Memory B cell (primary cell): ENCODE measurements at regions not wholly inside any gene's neighbourhood (a gene's known extent, or its start where the extent isn't known, plus 50 kb on each side); places are given as distances from the start of the nearest gene placed in this dataset.

Experiments used
- ATAC-seq: fragments of 150-1000 bp; cut with Tn5 transposase; 2 replicates; pipeline ENCODE4 v1.10.0; 2021; ENCODE audit warnings: low read depth, mild to moderate bottlenecking, moderate library complexity
- DNase-seq, 2 donors: peaks; one replicate each; pipeline ENCODE4 v3.0.0; 2022; ENCODE audit warnings: low spot score in 2 of 2
- H3K27ac Mint-ChIP-seq: one replicate; pipeline ENCODE4 v1.8.0; 2022; ENCODE audit warnings: mild to moderate bottlenecking, moderate library complexity, mixed read lengths
- H3K27me3 Mint-ChIP-seq: one replicate; pipeline ENCODE4 v1.8.0; 2022; ENCODE audit warnings: mixed read lengths
- H3K36me3 Mint-ChIP-seq: one replicate; pipeline ENCODE4 v1.8.0; 2022; ENCODE audit warnings: mild to moderate bottlenecking, mixed read lengths
- H3K4me1 Mint-ChIP-seq: one replicate; pipeline ENCODE4 v1.8.0; 2022; ENCODE audit warnings: mixed read lengths
- H3K4me3 Mint-ChIP-seq: one replicate; pipeline ENCODE4 v1.8.0; 2022; ENCODE audit warnings: mild to moderate bottlenecking, moderate library complexity, mixed read lengths
- H3K9me3 Mint-ChIP-seq: one replicate; pipeline ENCODE4 v1.8.0; 2022; ENCODE audit warnings: mixed read lengths

DNA sequence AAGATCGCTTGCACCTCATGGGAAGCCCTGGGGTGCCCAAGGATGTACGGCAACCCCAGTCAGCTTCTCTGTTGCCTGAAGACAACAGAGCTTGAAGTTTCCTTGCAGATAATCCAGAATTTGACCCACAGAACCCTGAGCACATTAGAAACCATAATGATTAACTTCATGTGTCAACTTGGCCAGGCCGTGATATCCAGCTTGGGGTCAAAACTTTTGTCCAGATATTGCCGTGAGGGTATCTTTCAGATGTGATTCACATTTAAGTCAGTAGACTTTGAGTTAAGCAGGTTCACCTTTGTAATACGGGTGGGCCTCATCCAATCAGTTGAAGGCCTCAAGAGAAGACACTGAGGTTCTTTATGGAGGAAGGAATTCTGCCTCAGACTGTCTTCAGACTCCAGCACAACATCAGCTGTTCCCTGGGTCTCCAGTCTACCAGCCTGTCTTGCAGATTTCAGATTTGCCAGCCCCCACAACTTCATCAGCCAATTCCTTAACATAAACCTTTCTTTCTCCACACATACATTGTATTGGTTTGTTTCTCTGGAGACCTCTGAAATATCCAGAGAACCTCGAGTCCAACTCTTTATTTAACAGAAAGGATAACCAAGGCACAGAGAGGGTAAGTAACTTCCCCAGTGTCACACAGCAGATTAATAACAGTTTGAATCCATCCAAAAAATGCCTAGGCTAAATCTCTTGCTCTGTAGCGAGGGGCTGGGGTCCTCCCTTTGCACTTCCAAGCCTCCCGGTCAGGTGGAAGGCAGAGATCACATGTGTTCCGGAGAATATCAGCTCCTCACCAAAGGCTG, 171.1 kb downstream of the SALL1 start:
- Mint-ChIP-seq H3K4me1 (peaks cover 3% of the 10 kb centered on the region), H3K27me3 (peaks cover 5% of the 10 kb centered on the region), H3K27ac (no peak overlapping the region), H3K36me3 (no peaks in the 10 kb centered on the region), H3K9me3 (peaks cover 1% of the 10 kb centered on the region), H3K4me3 (no peak overlapping the region)
- ATAC-seq (no peak), DNase-seq (no peak)

DNA sequence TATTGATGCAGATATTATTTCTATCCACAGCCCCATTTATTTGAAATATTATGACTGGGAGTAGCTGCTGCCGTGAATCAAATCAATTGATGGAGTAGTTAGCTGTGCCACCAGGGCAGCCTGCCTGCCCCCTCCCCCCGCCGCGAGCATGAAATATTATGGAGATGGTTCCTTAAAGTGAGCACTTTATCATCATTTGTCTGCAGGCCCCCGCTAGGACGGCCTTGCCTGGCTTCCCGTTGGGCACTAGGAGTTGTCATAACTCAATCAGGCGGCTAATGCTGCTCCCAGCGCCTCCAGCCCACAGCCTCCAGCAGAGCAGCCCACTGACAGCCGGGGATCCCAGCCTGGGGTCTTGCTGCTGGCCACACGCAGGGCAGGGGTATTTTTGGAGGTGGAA, 173.9 kb downstream of the SALL1 start:
- Mint-ChIP-seq H3K27ac (no peak overlapping the region), H3K9me3 (peaks cover 2% of the 10 kb centered on the region), H3K4me1 (peaks cover 3% of the 10 kb centered on the region), H3K27me3 (peaks cover 7% of the 10 kb centered on the region), H3K4me3 (no peak overlapping the region), H3K36me3 (no peaks in the 10 kb centered on the region)
- DNase-seq = no peak
- no peak for ATAC-seq

DNA sequence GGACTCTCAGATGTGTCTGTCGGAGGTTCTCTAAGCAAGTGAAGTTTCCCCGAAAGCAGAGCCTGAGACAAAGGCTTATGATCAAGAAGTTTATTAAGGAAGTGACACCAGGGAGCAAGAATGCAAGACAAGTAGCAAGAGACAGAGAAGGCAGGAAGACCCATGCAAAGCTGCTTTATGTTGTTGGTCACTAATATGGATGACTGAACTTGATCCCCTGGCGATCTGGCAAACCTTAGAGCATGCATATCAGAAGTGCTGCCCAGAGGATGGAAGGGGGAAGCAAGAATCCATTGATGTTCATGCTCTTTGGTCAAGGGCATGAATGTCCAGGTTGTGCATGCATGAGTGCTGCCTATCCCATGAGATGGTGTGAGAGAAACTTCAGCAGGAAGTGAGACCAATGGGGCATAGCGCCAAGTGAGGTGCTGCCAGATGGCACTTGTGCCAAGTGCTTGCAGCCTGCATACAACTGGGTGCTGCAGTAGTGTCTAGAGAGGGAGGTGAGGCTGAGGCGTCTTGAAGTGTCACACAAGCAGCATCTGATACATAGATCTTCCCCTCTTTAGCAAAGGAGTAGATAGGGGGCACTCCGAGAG, 176.5 kb downstream of the SALL1 start:
- no peak for DNase-seq
- ATAC-seq = no peak
- Mint-ChIP-seq H3K9me3 (peaks cover 4% of the 10 kb centered on the region), H3K36me3 (no peaks in the 10 kb centered on the region), H3K27ac (no peak overlapping the region), H3K27me3 (peaks cover 7% of the 10 kb centered on the region), H3K4me1 (peaks cover 3% of the 10 kb centered on the region), H3K4me3 (no peak overlapping the region)

DNA sequence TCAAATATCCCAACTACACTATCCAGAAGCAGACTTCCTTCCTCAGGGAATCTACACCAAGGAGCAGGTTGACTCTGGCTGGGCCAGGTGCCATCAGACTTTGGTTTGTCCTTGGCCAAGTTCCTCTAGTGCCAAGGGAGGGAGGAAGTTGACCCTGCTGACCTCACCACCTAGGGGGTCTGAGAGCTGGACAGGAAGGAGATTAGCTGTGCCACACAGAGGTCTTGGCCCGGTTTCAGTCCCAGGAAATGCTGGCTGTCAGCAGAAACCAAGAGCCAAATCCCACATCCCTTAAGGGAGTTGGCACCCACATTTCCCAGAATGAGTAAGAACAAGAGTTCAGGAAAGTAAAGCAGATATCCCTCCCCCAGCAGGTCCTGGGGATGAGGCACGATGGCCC, 178.2 kb downstream of the SALL1 start:
- ATAC-seq = no peak
- peaks cover 7% of the 10 kb centered on the region for H3K27me3 Mint-ChIP-seq
- no peak for DNase-seq
- H3K4me3 Mint-ChIP-seq = no peak overlapping the region
- H3K36me3 Mint-ChIP-seq = no peaks in the 10 kb centered on the region
- H3K27ac Mint-ChIP-seq = no peak overlapping the region
- peaks cover 3% of the 10 kb centered on the region for H3K4me1 Mint-ChIP-seq
- H3K9me3 Mint-ChIP-seq = peaks cover 4% of the 10 kb centered on the region

DNA sequence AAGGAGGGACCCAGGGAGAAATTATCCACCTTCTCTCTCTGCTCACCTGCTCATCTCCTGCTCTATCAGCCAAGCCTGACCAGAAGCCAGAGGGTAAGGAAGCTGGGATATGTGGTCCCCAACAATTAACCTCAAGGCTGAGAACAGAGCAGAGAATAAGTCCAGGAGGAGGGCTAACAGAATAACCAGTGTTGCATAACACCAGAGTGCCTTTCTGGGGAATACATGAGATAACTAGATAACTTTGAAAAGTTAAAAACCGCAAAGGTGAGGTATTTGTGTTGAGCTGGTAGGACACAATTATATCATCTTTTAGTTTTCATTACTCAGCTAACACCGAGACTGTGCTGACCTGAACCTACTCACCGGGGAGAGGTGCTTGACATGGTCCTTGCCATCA, 180.8 kb downstream of the SALL1 start:
- H3K4me3 Mint-ChIP-seq = no peak overlapping the region
- H3K9me3 Mint-ChIP-seq = peaks cover 3% of the 10 kb centered on the region
- H3K27me3 Mint-ChIP-seq = peaks cover 7% of the 10 kb centered on the region
- ATAC-seq = no peak
- no peak for DNase-seq
- H3K27ac Mint-ChIP-seq = no peak overlapping the region
- no peaks in the 10 kb centered on the region for H3K36me3 Mint-ChIP-seq
- H3K4me1 Mint-ChIP-seq = no peaks in the 10 kb centered on the region

DNA sequence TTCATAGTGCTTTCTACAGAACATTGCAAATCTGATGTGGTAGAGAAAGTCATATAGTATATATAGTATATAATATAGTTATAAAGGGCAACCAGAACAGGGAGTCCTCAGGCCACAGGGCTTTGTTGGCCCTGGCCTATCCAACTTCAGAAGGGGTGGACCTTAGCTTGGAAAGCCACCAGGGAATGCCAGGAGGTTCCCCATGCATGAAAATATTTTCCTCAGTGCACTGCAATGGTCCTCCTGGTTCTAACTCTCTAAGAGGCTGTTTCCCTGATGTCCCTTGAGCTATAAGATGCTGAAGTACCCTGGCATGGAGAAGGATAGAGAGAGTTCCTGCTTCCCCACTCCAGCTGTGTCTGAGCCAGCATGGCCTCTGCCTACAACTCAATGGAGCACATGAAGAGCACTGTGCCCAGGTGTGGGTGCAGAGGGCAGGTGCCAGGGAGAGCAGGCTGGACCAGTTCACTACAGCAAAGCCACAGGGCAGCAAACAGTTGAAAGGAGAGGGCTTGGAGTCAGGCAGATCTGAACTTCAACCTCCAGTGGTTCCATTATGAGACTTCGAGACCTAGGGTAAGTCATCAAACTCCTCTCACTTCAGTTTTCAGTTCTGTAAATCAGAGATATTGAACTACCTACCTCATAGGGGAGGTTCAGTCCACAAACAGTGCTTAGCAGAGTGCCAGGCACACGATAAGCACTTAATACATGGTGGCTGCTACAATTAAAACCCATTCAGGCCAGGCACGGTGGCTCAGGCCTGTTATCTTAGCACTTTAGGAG, 183.1 kb downstream of the SALL1 start:
- Mint-ChIP-seq H3K27me3 (peaks cover 7% of the 10 kb centered on the region), H3K27ac (no peak overlapping the region), H3K4me1 (no peaks in the 10 kb centered on the region), H3K9me3 (peaks cover 3% of the 10 kb centered on the region), H3K4me3 (no peak overlapping the region), H3K36me3 (no peaks in the 10 kb centered on the region)
- DNase-seq = no peak
- ATAC-seq = no peak

DNA sequence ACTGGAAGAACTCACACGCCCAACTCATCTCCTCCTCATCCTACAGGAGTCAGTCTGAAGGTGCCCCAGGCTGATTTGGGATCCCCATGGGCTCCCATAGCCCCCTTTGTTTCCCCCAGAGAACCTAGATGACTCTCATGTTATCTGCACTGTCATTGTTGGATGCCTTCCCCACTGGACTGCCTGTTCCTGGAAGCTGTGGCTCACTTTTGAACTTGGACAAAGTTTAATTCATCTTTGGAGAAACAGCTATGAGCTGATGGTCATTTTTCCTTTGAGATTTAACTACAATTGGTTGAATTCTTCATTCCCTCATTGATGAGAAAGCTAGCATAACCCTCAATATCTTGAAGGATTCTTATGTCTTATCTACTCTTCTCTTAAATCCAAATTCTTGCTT, 186.6 kb downstream of the SALL1 start:
- Mint-ChIP-seq H3K27me3 (peaks cover 4% of the 10 kb centered on the region), H3K36me3 (no peaks in the 10 kb centered on the region), H3K9me3 (no peaks in the 10 kb centered on the region), H3K4me1 (no peaks in the 10 kb centered on the region), H3K4me3 (no peak overlapping the region), H3K27ac (no peak overlapping the region)
- DNase-seq (no peak), ATAC-seq (no peak)

DNA sequence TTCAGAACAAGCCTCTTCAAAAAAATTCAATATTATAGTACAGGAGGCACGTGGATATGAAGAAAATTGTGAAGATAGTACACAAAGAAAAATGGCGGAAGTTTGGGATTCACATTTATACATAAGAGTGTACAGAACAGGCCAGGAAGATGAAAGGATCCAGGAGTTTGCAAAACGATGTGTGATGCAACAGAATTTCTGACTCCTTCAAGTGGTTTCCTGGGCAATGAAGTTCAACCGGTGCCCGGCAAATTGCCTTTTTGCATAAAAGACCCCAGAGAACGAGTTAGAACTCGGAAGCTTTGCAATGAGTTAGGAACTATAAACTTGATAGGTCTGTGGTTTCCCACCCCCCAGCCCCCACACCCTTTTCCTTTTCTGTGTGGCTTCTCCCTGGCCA, 189.1 kb downstream of the SALL1 start:
- ATAC-seq (no peak), DNase-seq (no peak)
- Mint-ChIP-seq H3K9me3 (no peaks in the 10 kb centered on the region), H3K27ac (no peak overlapping the region), H3K36me3 (no peaks in the 10 kb centered on the region), H3K27me3 (peaks cover 4% of the 10 kb centered on the region), H3K4me3 (no peak overlapping the region), H3K4me1 (no peaks in the 10 kb centered on the region)

DNA sequence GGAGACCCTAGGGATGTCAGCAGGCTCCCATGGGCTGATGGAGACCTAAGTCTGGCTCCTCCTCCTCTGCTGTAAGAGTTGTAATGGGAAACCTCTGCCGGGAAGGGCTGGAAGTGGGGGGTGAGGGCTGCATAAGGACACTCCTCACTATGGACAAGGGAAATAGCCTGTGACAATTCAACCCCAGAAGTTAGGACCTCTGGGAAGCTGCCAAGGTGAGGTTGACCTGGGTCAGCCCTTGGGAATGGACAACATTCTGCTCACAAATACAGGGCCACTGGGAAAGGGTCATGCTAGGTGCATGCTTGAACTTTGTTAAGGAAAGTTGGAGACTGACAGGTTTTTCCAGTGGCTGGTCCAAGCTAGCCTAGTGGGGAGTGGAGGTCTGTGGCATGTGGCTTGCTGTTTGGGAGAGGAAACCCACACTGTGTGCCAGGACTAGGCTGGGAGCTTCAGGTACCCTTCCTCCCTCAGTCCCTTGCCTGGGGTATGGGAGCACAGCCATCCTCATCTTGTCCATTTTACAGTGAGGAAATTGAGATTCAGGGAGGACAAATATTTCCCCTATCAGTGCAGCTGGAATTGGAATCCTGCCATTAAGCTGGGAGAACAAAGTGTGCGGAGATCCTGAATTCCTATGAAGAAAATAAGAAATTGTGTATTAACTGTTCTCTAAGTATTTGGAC, 190.4 kb downstream of the SALL1 start:
- no peaks in the 10 kb centered on the region for H3K4me1 Mint-ChIP-seq
- H3K4me3 Mint-ChIP-seq = no peak overlapping the region
- H3K9me3 Mint-ChIP-seq = no peaks in the 10 kb centered on the region
- no peak for DNase-seq
- no peaks in the 10 kb centered on the region for H3K36me3 Mint-ChIP-seq
- H3K27ac Mint-ChIP-seq = no peak overlapping the region
- no peak for ATAC-seq
- H3K27me3 Mint-ChIP-seq = peaks cover 2% of the 10 kb centered on the region

DNA sequence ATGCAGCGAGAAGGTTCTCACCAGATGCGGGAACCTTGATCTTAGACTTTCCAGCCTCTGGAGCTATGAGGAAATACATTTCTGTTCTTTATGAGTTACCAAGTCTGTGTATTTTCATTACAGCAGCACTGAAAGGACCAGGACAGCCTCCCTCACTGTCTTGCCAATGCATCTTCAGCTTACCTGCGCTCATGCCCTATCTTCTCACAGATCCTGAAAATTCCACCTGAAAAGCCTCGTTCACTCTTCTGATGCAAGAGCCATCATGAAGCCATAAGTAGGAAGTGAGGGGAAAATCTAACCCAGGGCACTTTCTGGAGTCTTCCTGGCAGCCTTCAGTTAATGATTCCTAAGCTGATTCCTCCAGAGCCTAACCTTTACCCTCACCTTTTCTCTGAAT, 194.0 kb downstream of the SALL1 start:
- no peaks in the 10 kb centered on the region for H3K9me3 Mint-ChIP-seq
- H3K27me3 Mint-ChIP-seq = peaks cover 4% of the 10 kb centered on the region
- no peak overlapping the region for H3K27ac Mint-ChIP-seq
- H3K4me3 Mint-ChIP-seq = no peak overlapping the region
- no peak for DNase-seq
- ATAC-seq = no peak
- H3K36me3 Mint-ChIP-seq = no peaks in the 10 kb centered on the region
- H3K4me1 Mint-ChIP-seq = no peaks in the 10 kb centered on the region

DNA sequence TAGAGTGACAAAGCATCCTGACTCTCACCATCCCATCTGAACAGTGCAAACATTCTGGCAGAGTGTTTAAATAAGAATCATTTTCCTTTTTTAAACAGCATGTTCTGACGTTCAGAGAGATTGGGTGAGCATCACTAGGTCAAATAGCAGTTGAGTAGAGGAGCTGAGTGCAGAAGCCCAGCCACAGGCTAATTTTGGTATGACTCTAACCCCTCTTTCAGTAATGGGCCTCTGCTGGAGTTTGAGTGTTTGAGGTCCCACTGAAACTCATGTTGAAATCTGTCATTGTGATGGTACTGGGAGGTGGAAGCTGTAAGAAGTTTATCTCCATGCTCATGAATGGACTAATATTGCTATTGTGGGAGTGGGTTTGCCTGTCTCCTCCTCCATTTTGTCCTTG, 194.4 kb downstream of the SALL1 start:
- Mint-ChIP-seq H3K4me1 (no peaks in the 10 kb centered on the region), H3K27ac (no peak overlapping the region), H3K9me3 (no peaks in the 10 kb centered on the region), H3K27me3 (peaks cover 4% of the 10 kb centered on the region), H3K4me3 (no peak overlapping the region), H3K36me3 (no peaks in the 10 kb centered on the region)
- no peak for DNase-seq
- no peak for ATAC-seq

DNA sequence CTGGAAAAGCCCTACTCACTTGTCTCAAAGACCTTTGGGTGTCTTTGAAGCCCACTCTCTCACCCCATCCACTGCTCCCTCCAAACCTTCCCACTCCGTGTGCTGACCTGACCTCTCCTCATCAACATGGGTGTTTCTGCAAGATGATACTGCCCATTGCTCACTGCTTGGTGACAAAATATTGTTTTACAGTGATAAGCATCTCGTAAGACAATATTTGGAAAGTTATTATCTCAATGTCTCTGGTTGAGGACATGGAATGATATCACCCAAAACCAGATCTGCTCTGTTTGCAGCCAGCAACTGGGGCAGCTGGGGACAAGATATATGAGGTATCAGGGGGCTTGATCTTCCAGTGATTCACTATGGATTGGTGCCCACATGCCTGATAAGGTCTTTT, 195.8 kb downstream of the SALL1 start:
- Mint-ChIP-seq H3K4me1 (no peaks in the 10 kb centered on the region), H3K4me3 (no peak overlapping the region), H3K36me3 (no peaks in the 10 kb centered on the region), H3K27ac (no peak overlapping the region), H3K27me3 (peaks cover 4% of the 10 kb centered on the region), H3K9me3 (no peaks in the 10 kb centered on the region)
- DNase-seq (no peak), ATAC-seq (no peak)

DNA sequence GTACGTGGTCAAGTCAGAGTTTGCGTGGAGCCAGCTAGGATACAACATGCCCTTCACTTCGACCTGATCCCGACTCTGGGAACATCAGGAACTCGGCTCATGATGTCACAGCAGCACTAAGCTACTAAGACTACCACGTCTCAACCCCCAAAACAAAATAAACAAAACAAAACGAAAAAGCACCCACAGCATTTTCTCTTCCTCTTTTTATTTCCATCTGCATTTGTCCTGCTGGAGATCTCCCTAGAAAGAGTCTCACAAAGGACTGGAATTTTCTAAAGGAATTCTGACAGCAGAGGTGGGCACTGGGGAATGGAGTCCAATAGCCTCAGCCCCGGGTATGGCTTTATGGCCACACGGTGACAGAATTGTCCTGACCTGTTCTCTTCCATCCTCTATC, 196.6 kb downstream of the SALL1 start:
- H3K4me1 Mint-ChIP-seq = no peaks in the 10 kb centered on the region
- H3K4me3 Mint-ChIP-seq = no peak overlapping the region
- no peak overlapping the region for H3K27ac Mint-ChIP-seq
- H3K9me3 Mint-ChIP-seq = no peaks in the 10 kb centered on the region
- H3K27me3 Mint-ChIP-seq = peaks cover 4% of the 10 kb centered on the region
- ATAC-seq (no peak), DNase-seq (no peak)
- no peaks in the 10 kb centered on the region for H3K36me3 Mint-ChIP-seq

DNA sequence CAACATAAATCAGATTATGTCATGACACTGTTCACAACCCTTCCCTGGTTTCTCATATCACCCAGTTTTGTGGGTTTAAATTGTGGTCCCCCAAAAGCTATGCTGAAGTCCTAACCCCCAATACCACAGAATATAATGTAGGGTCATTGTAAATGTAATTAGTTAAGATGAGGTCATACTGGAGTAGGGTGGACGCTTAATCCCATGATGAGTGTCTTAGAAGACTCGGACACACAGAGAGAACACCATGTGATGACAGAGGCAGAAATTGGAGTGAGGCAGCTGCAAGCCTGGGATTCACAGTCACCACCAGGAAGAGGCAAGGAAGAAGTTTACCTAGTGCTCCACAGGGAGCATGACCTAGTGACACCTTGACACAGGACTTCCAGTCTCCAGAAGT, 197.8 kb downstream of the SALL1 start:
- Mint-ChIP-seq H3K27me3 (peaks cover 4% of the 10 kb centered on the region), H3K27ac (no peak overlapping the region), H3K4me1 (no peaks in the 10 kb centered on the region), H3K4me3 (no peak overlapping the region), H3K9me3 (no peaks in the 10 kb centered on the region), H3K36me3 (no peaks in the 10 kb centered on the region)
- no peak for ATAC-seq
- DNase-seq = no peak
